SU-DHL-6 (cell line): ENCODE measurements at regions not wholly inside any gene's neighbourhood (a gene's known extent, or its start where the extent isn't known, plus 50 kb on each side); places are given as distances from the start of the nearest gene placed in this dataset.

ENCODE experiments used
- H2AFZ ChIP-seq: fragments of 200-600 bp; sonication (generic); 2 replicates; pipeline ENCODE4 v1.6.1; 2014; ENCODE audit warnings: low read depth, mild to moderate bottlenecking, moderate library complexity, mixed read lengths, antibody characterized with exemption, low read length; ENCODE audit not compliant: severe bottlenecking
- H3F3A ChIP-seq: fragments of 200-600 bp; shearing (Covaris generic); 2 replicates; pipeline ENCODE4 v1.6.0; 2016; ENCODE audit warnings: antibody characterized with exemption, mild to moderate bottlenecking; ENCODE audit not compliant: insufficient read depth
- H3K27ac ChIP-seq: fragments of 200-600 bp; sonication (generic); 2 replicates; pipeline ENCODE4 v1.5.1; 2016; ENCODE audit warnings: low read depth, mild to moderate bottlenecking, low read length, moderate library complexity, mixed read lengths
- H3K27me3 ChIP-seq: fragments of 200-600 bp; sonication (generic), shearing (Covaris generic); 2 replicates; pipeline ENCODE4 v1.6.0; 2014; ENCODE audit warnings: mild to moderate bottlenecking, low read length
- H3K36me3 ChIP-seq: fragments of 200-600 bp; sonication (generic); 2 replicates; pipeline ENCODE4 v1.6.1; 2014; ENCODE audit warnings: mild to moderate bottlenecking, low read length, mixed read lengths
- H3K4me2 ChIP-seq: fragments of 300-600, 200-600 bp; shearing (Covaris generic), sonication (generic); 2 replicates; pipeline ENCODE4 v1.6.0; 2014; ENCODE audit warnings: low read length, low read depth, mild to moderate bottlenecking; ENCODE audit not compliant: poor library complexity, severe bottlenecking
- H3K4me3 ChIP-seq: fragments of 200-600 bp; sonication (generic); 2 replicates; pipeline ENCODE4 v1.5.1; 2014; ENCODE audit warnings: antibody characterized with exemption, low read length, mild to moderate bottlenecking, mixed read lengths; ENCODE audit not compliant: insufficient read depth, poor library complexity, severe bottlenecking
- H3K79me2 ChIP-seq: fragments of 200-600 bp; sonication (generic); 2 replicates; pipeline ENCODE4 v1.6.1; 2014; ENCODE audit warnings: mild to moderate bottlenecking, low read length, moderate library complexity; ENCODE audit not compliant: insufficient read depth
- H3K9ac ChIP-seq: fragments of 200-600 bp; sonication (generic); 2 replicates; pipeline ENCODE4 v1.7.0; 2014; ENCODE audit warnings: mild to moderate bottlenecking, low read length
- H3K9me2 ChIP-seq: fragments of 200-600 bp; sonication (generic); replicated peaks from 2 replicates; pipeline ENCODE4 v1.6.1; 2014; ENCODE audit warnings: low read length; ENCODE audit not compliant: insufficient read depth
- H3K9me3 ChIP-seq: fragments of 200-600 bp; sonication (generic); 2 replicates; pipeline ENCODE4 v1.6.1; 2014; ENCODE audit warnings: low read length, mixed read lengths; ENCODE audit not compliant: insufficient read depth
- H4K20me1 ChIP-seq: fragments of 200-600 bp; sonication (generic); 2 replicates; pipeline ENCODE4 v1.6.1; 2014; ENCODE audit warnings: low read depth, mild to moderate bottlenecking, antibody characterized with exemption, low read length, moderate library complexity, mixed read lengths
- CTCF ChIP-seq: fragments of 200-600 bp; sonication (generic); IDR thresholded peaks from one replicate; pipeline ENCODE4 v1.5.1; 2017; ENCODE audit warnings: antibody characterized with exemption, mild to moderate bottlenecking, low read length, moderate library complexity; ENCODE audit not compliant: insufficient read depth, poor library complexity, severe bottlenecking
- EZH2phosphoT487 ChIP-seq: fragments of 200-600 bp; sonication (generic), shearing (Covaris generic); conservative IDR thresholded peaks from 2 replicates; pipeline ENCODE4 v1.6.1; 2018; ENCODE audit warnings: mild to moderate bottlenecking, antibody characterized with exemption, low read length, moderate library complexity, mixed read lengths

GRCh38 chr6:77362055-77362454 lies 101.2 kb downstream of the HTR1B start:
- Histone ChIP-seq H3K27me3 (no peaks in the 10 kb centered on the region), H3K9ac (no peak overlapping the region), H3K27ac (no peak overlapping the region), H3K4me3 (no peak overlapping the region), H3K4me2 (no peak overlapping the region), H4K20me1 (no peaks in the 10 kb centered on the region), H2AFZ (no peak overlapping the region), H3K36me3 (no peaks in the 10 kb centered on the region), H3K9me2 (no peaks in the 10 kb centered on the region), H3K79me2 (no peaks in the 10 kb centered on the region), H3K9me3 (no peaks in the 10 kb centered on the region), H3F3A (no peaks in the 10 kb centered on the region)
- TF ChIP-seq EZH2phosphoT487 (no peak), CTCF (no peak)

- H3K9me2 ChIP-seq = no peaks in the 10 kb centered on the region
- no peaks in the 10 kb centered on the region for H4K20me1 ChIP-seq
- no peaks in the 10 kb centered on the region for H3K36me3 ChIP-seq
- H3K79me2 ChIP-seq = no peaks in the 10 kb centered on the region
- H3K4me3 ChIP-seq = no peak overlapping the region
- H3K9me3 ChIP-seq = no peaks in the 10 kb centered on the region
- H3F3A ChIP-seq = no peaks in the 10 kb centered on the region
- H3K9ac ChIP-seq = no peak overlapping the region
- H3K27ac ChIP-seq = no peak overlapping the region
- H3K4me2 ChIP-seq = no peak overlapping the region
- TF ChIP-seq CTCF = no peak
- TF ChIP-seq EZH2phosphoT487 = no peak
- no peaks in the 10 kb centered on the region for H3K27me3 ChIP-seq
- H2AFZ ChIP-seq = no peak overlapping the region
These were observed 102.3 kb downstream of the HTR1B start for GRCh38 chr6:77361018-77361417.

GRCh38 chr6:77356821-77357220 lies 106.5 kb downstream of the HTR1B start:
- TF ChIP-seq CTCF (no peak), EZH2phosphoT487 (no peak)
- Histone ChIP-seq H3K36me3 (no peaks in the 10 kb centered on the region), H2AFZ (no peak overlapping the region), H3K27ac (no peak overlapping the region), H3K4me3 (no peak overlapping the region), H3K9ac (no peak overlapping the region), H3K79me2 (no peaks in the 10 kb centered on the region), H4K20me1 (no peaks in the 10 kb centered on the region), H3K4me2 (no peak overlapping the region), H3F3A (no peaks in the 10 kb centered on the region), H3K27me3 (no peaks in the 10 kb centered on the region), H3K9me3 (no peaks in the 10 kb centered on the region), H3K9me2 (no peaks in the 10 kb centered on the region)
